Activated CD4-positive, alpha-beta T cell treated with anti-CD3 and anti-CD28 coated beads, Interleukin-2, amount 50 U/mL, for 16 hours (primary cell): ENCODE measurements at regions not wholly inside any gene's neighbourhood (a gene's known extent, or its start where the extent isn't known, plus 50 kb on each side); places are given as distances from the start of the nearest gene placed in this dataset.

Experiments
- DNase-seq: peaks from one replicate; pipeline ENCODE4 v3.0.0-alpha.2; 2020

GRCh38 chr7:33729726-33730125, 175.6 kb upstream of the BMPER start:
- DNase-seq: no peak

GRCh38 chr7:33730958-33731357, 174.4 kb upstream of the BMPER start:
- DNase-seq: no peak

- DNase-seq: no peak
These were observed 173.4 kb upstream of the BMPER start for GRCh38 chr7:33731912-33732311.

- DNase-seq: no peak
These were observed 172.9 kb upstream of the BMPER start for GRCh38 chr7:33732462-33732861.

- no peak for DNase-seq
These were observed 171.3 kb upstream of the BMPER start for GRCh38 chr7:33733870-33734650.

- no peak for DNase-seq
These were observed 169.9 kb upstream of the BMPER start for GRCh38 chr7:33735403-33735802.

GRCh38 chr7:33736521-33737221, 168.7 kb upstream of the BMPER start:
- no peak for DNase-seq

- DNase-seq: no peak
These were observed 166.9 kb upstream of the BMPER start for GRCh38 chr7:33738260-33738935.

GRCh38 chr7:33739286-33739685, 166.1 kb upstream of the BMPER start:
- DNase-seq: no peak

- no peak for DNase-seq
These were observed 162.8 kb upstream of the BMPER start for GRCh38 chr7:33742521-33742920.

GRCh38 chr7:33742999-33743587, 162.2 kb upstream of the BMPER start:
- DNase-seq: no peak

- no peak for DNase-seq
These were observed 161.7 kb upstream of the BMPER start for GRCh38 chr7:33743594-33743993.

GRCh38 chr7:33744293-33745075, 160.9 kb upstream of the BMPER start:
- DNase-seq: peak; percentile 30

GRCh38 chr7:33745934-33746333, 159.4 kb upstream of the BMPER start:
- DNase-seq: no peak

GRCh38 chr7:33748793-33749192, 156.5 kb upstream of the BMPER start:
- no peak for DNase-seq

- no peak for DNase-seq
These were observed 155.2 kb upstream of the BMPER start for GRCh38 chr7:33750177-33750576.

- no peak for DNase-seq
These were observed 153.9 kb upstream of the BMPER start for GRCh38 chr7:33751443-33751842.

GRCh38 chr7:33753881-33754525, 151.3 kb upstream of the BMPER start:
- no peak for DNase-seq

- DNase-seq: no peak
These were observed 150.1 kb upstream of the BMPER start for GRCh38 chr7:33754933-33755928.

- no peak for DNase-seq
These were observed 148.3 kb upstream of the BMPER start for GRCh38 chr7:33757050-33757449.
